ENCODE measurements at regions not wholly inside any gene's neighbourhood (a gene's known extent, or its start where the extent isn't known, plus 50 kb on each side); places are given as distances from the start of the nearest gene placed in this dataset.

GRCh38 chr10:112895292-112895691 is 54.8 kb upstream of the TCF7L2 start:
- no peak overlapping the region for H3K4me3 Mint-ChIP-seq
- ChIA-PET POLR2A (no interaction called here), CTCF (no interaction called here)
- intact Hi-C loops (cut with micrococcal nuclease): no loop called here
- H3K4me1 Mint-ChIP-seq (ENCODE audit: low read depth): no peaks in the 10 kb centered on the region
- ATAC-seq: no peak
- no peak for TF ChIP-seq CTCF (IDR thresholded peaks at IDR 0.05)
- H3K9me3 Mint-ChIP-seq: no peaks in the 10 kb centered on the region
- DNase-seq: no peak
- no peaks in the 10 kb centered on the region for H3K27me3 Mint-ChIP-seq
- no peak overlapping the region for H3K27ac Mint-ChIP-seq
- H3K36me3 Mint-ChIP-seq (ENCODE audit: low read depth): peaks cover 2% of the 10 kb centered on the region

GRCh38 chr10:112896273-112896672 is 53.8 kb upstream of the TCF7L2 start:
- POLR2A ChIA-PET: no interaction called here
- Mint-ChIP-seq H3K9me3 (no peaks in the 10 kb centered on the region), H3K27me3 (no peaks in the 10 kb centered on the region), H3K27ac (no peak overlapping the region), H3K36me3 (ENCODE audit: low read depth) (peaks cover 2% of the 10 kb centered on the region), H3K4me1 (ENCODE audit: low read depth) (no peaks in the 10 kb centered on the region), H3K4me3 (no peak overlapping the region)
- TF ChIP-seq CTCF (IDR thresholded peaks at IDR 0.05): no peak
- intact Hi-C loops (cut with micrococcal nuclease): no loop called here
- ATAC-seq (no peak), DNase-seq (no peak)
- CTCF ChIA-PET: no interaction called here

DNA sequence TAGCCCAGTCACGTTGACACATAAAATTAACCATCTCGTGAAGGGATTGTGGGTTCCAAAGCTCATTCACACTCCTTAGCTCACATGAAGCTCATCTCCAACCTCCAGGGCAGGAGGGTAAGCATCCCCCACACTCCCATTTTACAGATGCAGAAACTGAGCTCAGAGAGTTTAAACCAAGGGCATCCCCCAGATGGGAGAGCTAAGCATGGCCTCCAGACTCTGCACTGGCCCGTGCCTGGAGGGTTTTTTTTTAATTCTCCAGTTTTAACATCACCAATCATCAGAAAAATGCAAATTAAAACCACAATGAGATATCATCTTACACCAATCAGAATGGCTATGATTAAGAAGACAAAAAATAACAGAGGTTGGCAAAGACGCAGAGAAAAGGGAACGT is 53.3 kb upstream of the TCF7L2 start:
- no peak overlapping the region for H3K27ac Mint-ChIP-seq
- ATAC-seq (no peak), DNase-seq (no peak)
- no peak for TF ChIP-seq CTCF (IDR thresholded peaks at IDR 0.05)
- CTCF ChIA-PET: no interaction called here
- H3K4me3 Mint-ChIP-seq: no peak overlapping the region
- intact Hi-C loops (cut with micrococcal nuclease): no loop called here
- H3K27me3 Mint-ChIP-seq: no peaks in the 10 kb centered on the region
- H3K4me1 Mint-ChIP-seq (ENCODE audit: low read depth): no peaks in the 10 kb centered on the region
- H3K36me3 Mint-ChIP-seq (ENCODE audit: low read depth): peaks cover 2% of the 10 kb centered on the region
- H3K9me3 Mint-ChIP-seq: no peaks in the 10 kb centered on the region
- POLR2A ChIA-PET: no interaction called here

GRCh38 chr10:112898540-112899390 is 51.3 kb upstream of the TCF7L2 start:
- ChIA-PET POLR2A (no interaction called here), CTCF (no interaction called here)
- Mint-ChIP-seq H3K4me1 (ENCODE audit: low read depth) (no peaks in the 10 kb centered on the region), H3K27ac (no peak overlapping the region), H3K4me3 (no peak overlapping the region), H3K9me3 (no peaks in the 10 kb centered on the region), H3K36me3 (ENCODE audit: low read depth) (no peaks in the 10 kb centered on the region), H3K27me3 (no peaks in the 10 kb centered on the region)
- no peak for TF ChIP-seq CTCF (IDR thresholded peaks at IDR 0.05)
- no peak for ATAC-seq
- DNase-seq: no peak
- intact Hi-C loops (cut with micrococcal nuclease): no loop called here

- Mint-ChIP-seq H3K27me3 (no peaks in the 10 kb centered on the region), H3K4me3 (no peak overlapping the region), H3K36me3 (ENCODE audit: low read depth) (no peaks in the 10 kb centered on the region), H3K4me1 (ENCODE audit: low read depth) (no peaks in the 10 kb centered on the region), H3K27ac (no peak overlapping the region), H3K9me3 (no peaks in the 10 kb centered on the region)
- ChIA-PET CTCF (no interaction called here), POLR2A (interaction anchor here (0.6 kb wide), 1 partner anchor 1022 kb away, joined by 3 read pairs; no protein-coding TSS in a partner anchor)
- ATAC-seq: no peak
- no peak for TF ChIP-seq CTCF (IDR thresholded peaks at IDR 0.05)
- intact Hi-C loops (cut with micrococcal nuclease): no loop called here
- DNase-seq: no peak
Observed at GRCh38 chr10:112899391-112900065, 50.5 kb upstream of the TCF7L2 start.

All from activated CD8-positive, alpha-beta T cell treated with anti-CD3 and anti-CD28 coated beads for 36 hours (primary cell).